ENCODE measurements at regions not wholly inside any gene's neighbourhood (a gene's known extent, or its start where the extent isn't known, plus 50 kb on each side); places are given as distances from the start of the nearest gene placed in this dataset.

DNA sequence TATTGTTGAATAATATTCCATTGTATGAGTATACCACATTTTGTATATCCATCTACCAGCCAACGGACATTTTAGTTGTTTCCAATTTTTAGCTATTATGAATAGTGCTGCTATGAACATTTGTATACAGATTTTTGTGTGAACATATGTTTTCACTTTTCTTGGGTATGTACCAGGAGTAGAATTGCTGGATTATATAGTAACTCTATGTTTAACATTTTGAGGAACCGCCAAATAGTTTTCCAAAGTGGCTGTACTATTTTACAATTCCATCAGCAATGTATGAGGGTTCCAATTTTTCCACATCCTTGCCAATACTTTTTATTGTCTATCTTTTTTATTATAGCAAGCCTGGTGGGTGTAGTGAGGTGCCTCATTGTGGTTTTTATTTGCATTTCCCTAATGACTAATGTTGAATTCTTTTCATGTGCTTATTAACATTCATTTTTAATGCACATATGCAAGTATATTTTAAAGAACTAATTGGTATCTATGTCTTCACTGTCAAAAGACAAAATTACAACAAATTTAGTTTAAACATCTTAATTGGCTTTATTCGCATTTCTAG is 77.5 kb upstream of the PIAS1 start (continued):
- TF ChIP-seq, protein P1, sequence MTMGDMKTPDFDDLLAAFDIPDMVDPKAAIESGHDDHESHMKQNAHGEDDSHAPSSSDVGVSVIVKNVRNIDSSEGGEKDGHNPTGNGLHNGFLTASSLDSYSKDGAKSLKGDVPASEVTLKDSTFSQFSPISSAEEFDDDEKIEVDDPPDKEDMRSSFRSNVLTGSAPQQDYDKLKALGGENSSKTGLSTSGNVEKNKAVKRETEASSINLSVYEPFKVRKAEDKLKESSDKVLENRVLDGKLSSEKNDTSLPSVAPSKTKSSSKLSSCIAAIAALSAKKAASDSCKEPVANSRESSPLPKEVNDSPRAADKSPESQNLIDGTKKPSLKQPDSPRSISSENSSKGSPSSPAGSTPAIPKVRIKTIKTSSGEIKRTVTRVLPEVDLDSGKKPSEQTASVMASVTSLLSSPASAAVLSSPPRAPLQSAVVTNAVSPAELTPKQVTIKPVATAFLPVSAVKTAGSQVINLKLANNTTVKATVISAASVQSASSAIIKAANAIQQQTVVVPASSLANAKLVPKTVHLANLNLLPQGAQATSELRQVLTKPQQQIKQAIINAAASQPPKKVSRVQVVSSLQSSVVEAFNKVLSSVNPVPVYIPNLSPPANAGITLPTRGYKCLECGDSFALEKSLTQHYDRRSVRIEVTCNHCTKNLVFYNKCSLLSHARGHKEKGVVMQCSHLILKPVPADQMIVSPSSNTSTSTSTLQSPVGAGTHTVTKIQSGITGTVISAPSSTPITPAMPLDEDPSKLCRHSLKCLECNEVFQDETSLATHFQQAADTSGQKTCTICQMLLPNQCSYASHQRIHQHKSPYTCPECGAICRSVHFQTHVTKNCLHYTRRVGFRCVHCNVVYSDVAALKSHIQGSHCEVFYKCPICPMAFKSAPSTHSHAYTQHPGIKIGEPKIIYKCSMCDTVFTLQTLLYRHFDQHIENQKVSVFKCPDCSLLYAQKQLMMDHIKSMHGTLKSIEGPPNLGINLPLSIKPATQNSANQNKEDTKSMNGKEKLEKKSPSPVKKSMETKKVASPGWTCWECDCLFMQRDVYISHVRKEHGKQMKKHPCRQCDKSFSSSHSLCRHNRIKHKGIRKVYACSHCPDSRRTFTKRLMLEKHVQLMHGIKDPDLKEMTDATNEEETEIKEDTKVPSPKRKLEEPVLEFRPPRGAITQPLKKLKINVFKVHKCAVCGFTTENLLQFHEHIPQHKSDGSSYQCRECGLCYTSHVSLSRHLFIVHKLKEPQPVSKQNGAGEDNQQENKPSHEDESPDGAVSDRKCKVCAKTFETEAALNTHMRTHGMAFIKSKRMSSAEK (CRISPR knock-in tag; IDR thresholded peaks at IDR 0.05; ENCODE audit: borderline replicate concordance): no peak
- TF ChIP-seq ZNF121 (CRISPR knock-in tag; IDR thresholded peaks at IDR 0.05): no peak
- TF ChIP-seq TCF7 (CRISPR knock-in tag; IDR thresholded peaks at IDR 0.05; ENCODE audit: low read depth): no peak
- TF ChIP-seq ZNF219 (CRISPR knock-in tag; IDR thresholded peaks at IDR 0.05; ENCODE audit: borderline replicate concordance): no peak
- no peak for TF ChIP-seq ETV6 (CRISPR knock-in tag; IDR thresholded peaks at IDR 0.05)
- TF ChIP-seq, protein P2, sequence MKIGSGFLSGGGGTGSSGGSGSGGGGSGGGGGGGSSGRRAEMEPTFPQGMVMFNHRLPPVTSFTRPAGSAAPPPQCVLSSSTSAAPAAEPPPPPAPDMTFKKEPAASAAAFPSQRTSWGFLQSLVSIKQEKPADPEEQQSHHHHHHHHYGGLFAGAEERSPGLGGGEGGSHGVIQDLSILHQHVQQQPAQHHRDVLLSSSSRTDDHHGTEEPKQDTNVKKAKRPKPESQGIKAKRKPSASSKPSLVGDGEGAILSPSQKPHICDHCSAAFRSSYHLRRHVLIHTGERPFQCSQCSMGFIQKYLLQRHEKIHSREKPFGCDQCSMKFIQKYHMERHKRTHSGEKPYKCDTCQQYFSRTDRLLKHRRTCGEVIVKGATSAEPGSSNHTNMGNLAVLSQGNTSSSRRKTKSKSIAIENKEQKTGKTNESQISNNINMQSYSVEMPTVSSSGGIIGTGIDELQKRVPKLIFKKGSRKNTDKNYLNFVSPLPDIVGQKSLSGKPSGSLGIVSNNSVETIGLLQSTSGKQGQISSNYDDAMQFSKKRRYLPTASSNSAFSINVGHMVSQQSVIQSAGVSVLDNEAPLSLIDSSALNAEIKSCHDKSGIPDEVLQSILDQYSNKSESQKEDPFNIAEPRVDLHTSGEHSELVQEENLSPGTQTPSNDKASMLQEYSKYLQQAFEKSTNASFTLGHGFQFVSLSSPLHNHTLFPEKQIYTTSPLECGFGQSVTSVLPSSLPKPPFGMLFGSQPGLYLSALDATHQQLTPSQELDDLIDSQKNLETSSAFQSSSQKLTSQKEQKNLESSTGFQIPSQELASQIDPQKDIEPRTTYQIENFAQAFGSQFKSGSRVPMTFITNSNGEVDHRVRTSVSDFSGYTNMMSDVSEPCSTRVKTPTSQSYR (CRISPR knock-in tag; IDR thresholded peaks at IDR 0.05): no peak
- no peak for TF ChIP-seq NFATC4 (CRISPR knock-in tag; IDR thresholded peaks at IDR 0.05)
- TF ChIP-seq, protein P3, sequence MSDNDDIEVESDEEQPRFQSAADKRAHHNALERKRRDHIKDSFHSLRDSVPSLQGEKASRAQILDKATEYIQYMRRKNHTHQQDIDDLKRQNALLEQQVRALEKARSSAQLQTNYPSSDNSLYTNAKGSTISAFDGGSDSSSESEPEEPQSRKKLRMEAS (CRISPR knock-in tag; IDR thresholded peaks at IDR 0.05): no peak
- no peak for TF ChIP-seq RORB (CRISPR knock-in tag; IDR thresholded peaks at IDR 0.05)

DNA sequence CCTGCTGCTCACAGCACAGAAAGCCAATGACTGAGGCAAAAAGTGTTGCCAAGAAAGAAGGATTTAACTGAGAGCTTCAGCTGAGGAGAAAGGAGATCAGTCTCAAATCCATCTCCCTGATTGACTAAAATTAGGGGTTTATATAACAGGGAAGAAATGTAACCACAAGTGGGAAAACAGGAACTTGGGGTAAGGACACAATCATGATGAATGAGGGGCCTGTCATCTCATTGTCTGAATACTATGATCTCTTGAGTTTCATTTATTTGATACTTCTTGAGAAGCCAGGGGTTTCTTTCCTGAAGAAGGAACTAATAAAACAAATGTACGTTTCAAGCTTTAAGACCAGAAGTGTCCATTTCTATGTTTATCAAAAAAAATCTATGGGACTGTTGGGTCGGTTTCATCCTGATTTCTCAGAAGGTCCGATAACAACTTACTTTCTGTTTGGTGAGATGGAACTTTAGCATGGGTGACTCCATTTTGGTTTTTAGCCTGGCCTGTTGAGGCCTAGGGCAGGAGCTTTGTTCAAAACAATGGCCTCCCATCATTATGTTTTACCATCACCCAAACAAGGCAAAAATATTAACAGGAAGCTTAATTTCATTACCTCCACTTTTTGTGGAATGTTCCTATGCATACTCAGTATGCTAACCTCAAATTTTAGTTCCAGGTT is 76.6 kb upstream of the PIAS1 start:
- ATAC-seq: no peak
- Mint-ChIP-seq H3K27ac (no peak overlapping the region), H3K36me3 (peaks cover 2% of the 10 kb centered on the region; the same call in 1 of the 2 replicates), H3K27me3 (ENCODE audit: low read depth) (no peaks in the 10 kb centered on the region; the same call in 1 of the 2 replicates), H3K9me3 (peaks cover 22% of the 10 kb centered on the region), H3K4me1 (peaks cover 10% of the 10 kb centered on the region), H3K4me3 (no peak overlapping the region)
- ChIA-PET CTCF (no interaction called here), POLR2A (no interaction called here)
- DNase-seq (ENCODE audit: low spot score): no peak
- TF ChIP-seq ETV6 (CRISPR knock-in tag; IDR thresholded peaks at IDR 0.05): no peak
- TF ChIP-seq, protein P4, sequence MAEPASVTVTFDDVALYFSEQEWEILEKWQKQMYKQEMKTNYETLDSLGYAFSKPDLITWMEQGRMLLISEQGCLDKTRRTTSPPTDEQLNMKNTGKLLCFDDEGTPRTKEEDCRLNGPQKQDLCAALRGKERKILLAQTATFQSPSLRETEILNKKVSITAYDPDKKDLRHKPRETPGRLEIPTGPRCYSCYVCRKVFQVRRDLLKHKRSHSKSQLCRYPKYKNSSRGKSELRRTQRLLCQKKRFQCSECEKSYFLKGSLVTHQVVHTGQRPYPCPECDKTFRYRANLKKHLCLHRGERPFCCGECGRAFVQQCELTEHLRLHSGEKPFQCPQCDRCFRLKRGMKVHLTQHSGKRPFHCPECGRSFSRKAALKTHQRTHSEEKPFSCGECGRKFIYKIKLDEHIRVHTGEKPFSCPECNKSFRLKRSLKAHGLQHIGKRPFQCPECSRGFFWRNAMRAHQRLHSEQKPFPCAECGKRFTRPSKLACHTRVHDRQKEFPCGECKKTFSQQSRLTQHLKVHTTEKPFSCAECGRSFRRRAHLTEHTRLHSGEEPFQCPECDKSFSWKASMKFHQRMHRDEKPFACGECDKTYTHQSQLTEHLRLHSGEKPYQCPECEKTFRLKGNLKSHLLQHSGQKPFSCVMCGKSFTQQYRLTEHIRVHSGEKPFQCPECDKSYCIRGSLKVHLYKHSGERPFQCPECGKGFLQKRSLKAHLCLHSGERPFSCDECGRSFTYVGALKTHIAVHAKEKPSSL (CRISPR knock-in tag; conservative IDR thresholded peaks at IDR 0.05): no peak
- no peak for TF ChIP-seq JUN (CRISPR knock-in tag; IDR thresholded peaks at IDR 0.05)
- no peak for TF ChIP-seq TCF7 (CRISPR knock-in tag; IDR thresholded peaks at IDR 0.05; ENCODE audit: low read depth)
- TF ChIP-seq OVOL2 (CRISPR knock-in tag; IDR thresholded peaks at IDR 0.05; ENCODE audit: borderline replicate concordance): no peak
- TF ChIP-seq, protein P5, sequence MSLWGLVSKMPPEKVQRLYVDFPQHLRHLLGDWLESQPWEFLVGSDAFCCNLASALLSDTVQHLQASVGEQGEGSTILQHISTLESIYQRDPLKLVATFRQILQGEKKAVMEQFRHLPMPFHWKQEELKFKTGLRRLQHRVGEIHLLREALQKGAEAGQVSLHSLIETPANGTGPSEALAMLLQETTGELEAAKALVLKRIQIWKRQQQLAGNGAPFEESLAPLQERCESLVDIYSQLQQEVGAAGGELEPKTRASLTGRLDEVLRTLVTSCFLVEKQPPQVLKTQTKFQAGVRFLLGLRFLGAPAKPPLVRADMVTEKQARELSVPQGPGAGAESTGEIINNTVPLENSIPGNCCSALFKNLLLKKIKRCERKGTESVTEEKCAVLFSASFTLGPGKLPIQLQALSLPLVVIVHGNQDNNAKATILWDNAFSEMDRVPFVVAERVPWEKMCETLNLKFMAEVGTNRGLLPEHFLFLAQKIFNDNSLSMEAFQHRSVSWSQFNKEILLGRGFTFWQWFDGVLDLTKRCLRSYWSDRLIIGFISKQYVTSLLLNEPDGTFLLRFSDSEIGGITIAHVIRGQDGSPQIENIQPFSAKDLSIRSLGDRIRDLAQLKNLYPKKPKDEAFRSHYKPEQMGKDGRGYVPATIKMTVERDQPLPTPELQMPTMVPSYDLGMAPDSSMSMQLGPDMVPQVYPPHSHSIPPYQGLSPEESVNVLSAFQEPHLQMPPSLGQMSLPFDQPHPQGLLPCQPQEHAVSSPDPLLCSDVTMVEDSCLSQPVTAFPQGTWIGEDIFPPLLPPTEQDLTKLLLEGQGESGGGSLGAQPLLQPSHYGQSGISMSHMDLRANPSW (CRISPR knock-in tag; conservative IDR thresholded peaks at IDR 0.05; ENCODE audit: low read depth): no peak
- TF ChIP-seq TEAD4 (CRISPR knock-in tag; IDR thresholded peaks at IDR 0.05): no peak
- TF ChIP-seq ZNF396 (CRISPR knock-in tag; IDR thresholded peaks at IDR 0.05; ENCODE audit: borderline replicate concordance): no peak
- TF ChIP-seq CREB1 (CRISPR knock-in tag; IDR thresholded peaks at IDR 0.05): no peak
- TF ChIP-seq, protein P6, sequence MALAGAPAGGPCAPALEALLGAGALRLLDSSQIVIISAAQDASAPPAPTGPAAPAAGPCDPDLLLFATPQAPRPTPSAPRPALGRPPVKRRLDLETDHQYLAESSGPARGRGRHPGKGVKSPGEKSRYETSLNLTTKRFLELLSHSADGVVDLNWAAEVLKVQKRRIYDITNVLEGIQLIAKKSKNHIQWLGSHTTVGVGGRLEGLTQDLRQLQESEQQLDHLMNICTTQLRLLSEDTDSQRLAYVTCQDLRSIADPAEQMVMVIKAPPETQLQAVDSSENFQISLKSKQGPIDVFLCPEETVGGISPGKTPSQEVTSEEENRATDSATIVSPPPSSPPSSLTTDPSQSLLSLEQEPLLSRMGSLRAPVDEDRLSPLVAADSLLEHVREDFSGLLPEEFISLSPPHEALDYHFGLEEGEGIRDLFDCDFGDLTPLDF (CRISPR knock-in tag; IDR thresholded peaks at IDR 0.05): no peak
- TF ChIP-seq, protein P7, sequence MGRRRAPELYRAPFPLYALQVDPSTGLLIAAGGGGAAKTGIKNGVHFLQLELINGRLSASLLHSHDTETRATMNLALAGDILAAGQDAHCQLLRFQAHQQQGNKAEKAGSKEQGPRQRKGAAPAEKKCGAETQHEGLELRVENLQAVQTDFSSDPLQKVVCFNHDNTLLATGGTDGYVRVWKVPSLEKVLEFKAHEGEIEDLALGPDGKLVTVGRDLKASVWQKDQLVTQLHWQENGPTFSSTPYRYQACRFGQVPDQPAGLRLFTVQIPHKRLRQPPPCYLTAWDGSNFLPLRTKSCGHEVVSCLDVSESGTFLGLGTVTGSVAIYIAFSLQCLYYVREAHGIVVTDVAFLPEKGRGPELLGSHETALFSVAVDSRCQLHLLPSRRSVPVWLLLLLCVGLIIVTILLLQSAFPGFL (CRISPR knock-in tag; IDR thresholded peaks at IDR 0.05; ENCODE audit: borderline replicate concordance): no peak

Data from WTC11 (cell line).